ENCODE measurements at regions not wholly inside any gene's neighbourhood (a gene's known extent, or its start where the extent isn't known, plus 50 kb on each side); places are given as distances from the start of the nearest gene placed in this dataset.

DNA sequence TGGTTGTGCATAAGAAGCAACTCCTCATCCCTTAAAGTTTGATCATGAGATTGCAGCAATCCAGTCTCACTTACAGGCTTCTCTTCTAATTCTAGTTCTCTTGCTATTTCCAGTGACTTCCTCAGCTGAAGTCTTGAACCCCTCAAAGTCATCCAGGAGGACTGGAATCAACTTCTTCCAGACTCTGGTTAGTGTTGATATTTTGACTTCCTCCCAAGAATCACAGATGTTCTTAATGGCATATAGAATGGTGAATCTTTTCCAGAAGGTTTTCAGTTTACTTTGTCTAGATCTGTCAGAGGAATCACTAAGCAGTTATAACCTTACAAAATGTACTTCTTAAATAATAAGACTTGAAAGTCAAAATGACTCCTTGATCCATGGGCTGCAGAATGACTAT, 81.3 kb upstream of the UBL3 start:
- no peak for ATAC-seq
- H3K27me3 Mint-ChIP-seq (ENCODE audit: low read depth): peaks cover 7% of the 10 kb centered on the region
- POLR2A ChIA-PET: no interaction called here

More for the DNA sequence above, 81.3 kb upstream of the UBL3 start:
- H3K27ac Mint-ChIP-seq: no peak overlapping the region
- H3K9me3 Mint-ChIP-seq: peaks cover 16% of the 10 kb centered on the region
- DNase-seq (ENCODE audit: low spot score): no peak
- no peak overlapping the region for H3K4me3 Mint-ChIP-seq
- peaks cover 16% of the 10 kb centered on the region for H3K4me1 Mint-ChIP-seq
- TF ChIP-seq OVOL2 (CRISPR knock-in tag; IDR thresholded peaks at IDR 0.05; ENCODE audit: borderline replicate concordance) (no peak), ELF4 (CRISPR knock-in tag; IDR thresholded peaks at IDR 0.05; ENCODE audit: low read depth) (no peak), SMAD4 (CRISPR knock-in tag; IDR thresholded peaks at IDR 0.05) (no peak), HMGA2 (CRISPR knock-in tag; IDR thresholded peaks at IDR 0.05) (no peak), ZNF138 (CRISPR knock-in tag; conservative IDR thresholded peaks at IDR 0.05) (no peak), SMAD3 (CRISPR knock-in tag; IDR thresholded peaks at IDR 0.05; ENCODE audit: borderline replicate concordance) (no peak), RELA (CRISPR knock-in tag; IDR thresholded peaks at IDR 0.05; ENCODE audit: borderline replicate concordance) (no peak), FOXP1 (CRISPR knock-in tag; IDR thresholded peaks at IDR 0.05; ENCODE audit: borderline replicate concordance) (no peak)
- TF ChIP-seq, protein P1, sequence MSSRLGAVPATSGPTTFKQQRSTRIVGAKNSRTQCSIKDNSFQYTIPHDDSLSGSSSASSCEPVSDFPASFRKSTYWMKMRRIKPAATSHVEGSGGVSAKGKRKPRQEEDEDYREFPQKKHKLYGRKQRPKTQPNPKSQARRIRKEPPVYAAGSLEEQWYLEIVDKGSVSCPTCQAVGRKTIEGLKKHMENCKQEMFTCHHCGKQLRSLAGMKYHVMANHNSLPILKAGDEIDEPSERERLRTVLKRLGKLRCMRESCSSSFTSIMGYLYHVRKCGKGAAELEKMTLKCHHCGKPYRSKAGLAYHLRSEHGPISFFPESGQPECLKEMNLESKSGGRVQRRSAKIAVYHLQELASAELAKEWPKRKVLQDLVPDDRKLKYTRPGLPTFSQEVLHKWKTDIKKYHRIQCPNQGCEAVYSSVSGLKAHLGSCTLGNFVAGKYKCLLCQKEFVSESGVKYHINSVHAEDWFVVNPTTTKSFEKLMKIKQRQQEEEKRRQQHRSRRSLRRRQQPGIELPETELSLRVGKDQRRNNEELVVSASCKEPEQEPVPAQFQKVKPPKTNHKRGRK (CRISPR knock-in tag; IDR thresholded peaks at IDR 0.05; ENCODE audit: borderline replicate concordance): no peak
- TF ChIP-seq, protein P2, sequence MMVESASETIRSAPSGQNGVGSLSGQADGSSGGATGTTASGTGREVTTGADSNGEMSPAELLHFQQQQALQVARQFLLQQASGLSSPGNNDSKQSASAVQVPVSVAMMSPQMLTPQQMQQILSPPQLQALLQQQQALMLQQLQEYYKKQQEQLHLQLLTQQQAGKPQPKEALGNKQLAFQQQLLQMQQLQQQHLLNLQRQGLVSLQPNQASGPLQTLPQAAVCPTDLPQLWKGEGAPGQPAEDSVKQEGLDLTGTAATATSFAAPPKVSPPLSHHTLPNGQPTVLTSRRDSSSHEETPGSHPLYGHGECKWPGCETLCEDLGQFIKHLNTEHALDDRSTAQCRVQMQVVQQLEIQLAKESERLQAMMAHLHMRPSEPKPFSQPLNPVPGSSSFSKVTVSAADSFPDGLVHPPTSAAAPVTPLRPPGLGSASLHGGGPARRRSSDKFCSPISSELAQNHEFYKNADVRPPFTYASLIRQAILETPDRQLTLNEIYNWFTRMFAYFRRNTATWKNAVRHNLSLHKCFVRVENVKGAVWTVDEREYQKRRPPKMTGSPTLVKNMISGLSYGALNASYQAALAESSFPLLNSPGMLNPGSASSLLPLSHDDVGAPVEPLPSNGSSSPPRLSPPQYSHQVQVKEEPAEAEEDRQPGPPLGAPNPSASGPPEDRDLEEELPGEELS (CRISPR knock-in tag; IDR thresholded peaks at IDR 0.05): no peak
- TF ChIP-seq, protein P3, sequence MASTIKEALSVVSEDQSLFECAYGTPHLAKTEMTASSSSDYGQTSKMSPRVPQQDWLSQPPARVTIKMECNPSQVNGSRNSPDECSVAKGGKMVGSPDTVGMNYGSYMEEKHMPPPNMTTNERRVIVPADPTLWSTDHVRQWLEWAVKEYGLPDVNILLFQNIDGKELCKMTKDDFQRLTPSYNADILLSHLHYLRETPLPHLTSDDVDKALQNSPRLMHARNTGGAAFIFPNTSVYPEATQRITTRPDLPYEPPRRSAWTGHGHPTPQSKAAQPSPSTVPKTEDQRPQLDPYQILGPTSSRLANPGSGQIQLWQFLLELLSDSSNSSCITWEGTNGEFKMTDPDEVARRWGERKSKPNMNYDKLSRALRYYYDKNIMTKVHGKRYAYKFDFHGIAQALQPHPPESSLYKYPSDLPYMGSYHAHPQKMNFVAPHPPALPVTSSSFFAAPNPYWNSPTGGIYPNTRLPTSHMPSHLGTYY (CRISPR knock-in tag; IDR thresholded peaks at IDR 0.05): no peak
- TF ChIP-seq, protein P4, sequence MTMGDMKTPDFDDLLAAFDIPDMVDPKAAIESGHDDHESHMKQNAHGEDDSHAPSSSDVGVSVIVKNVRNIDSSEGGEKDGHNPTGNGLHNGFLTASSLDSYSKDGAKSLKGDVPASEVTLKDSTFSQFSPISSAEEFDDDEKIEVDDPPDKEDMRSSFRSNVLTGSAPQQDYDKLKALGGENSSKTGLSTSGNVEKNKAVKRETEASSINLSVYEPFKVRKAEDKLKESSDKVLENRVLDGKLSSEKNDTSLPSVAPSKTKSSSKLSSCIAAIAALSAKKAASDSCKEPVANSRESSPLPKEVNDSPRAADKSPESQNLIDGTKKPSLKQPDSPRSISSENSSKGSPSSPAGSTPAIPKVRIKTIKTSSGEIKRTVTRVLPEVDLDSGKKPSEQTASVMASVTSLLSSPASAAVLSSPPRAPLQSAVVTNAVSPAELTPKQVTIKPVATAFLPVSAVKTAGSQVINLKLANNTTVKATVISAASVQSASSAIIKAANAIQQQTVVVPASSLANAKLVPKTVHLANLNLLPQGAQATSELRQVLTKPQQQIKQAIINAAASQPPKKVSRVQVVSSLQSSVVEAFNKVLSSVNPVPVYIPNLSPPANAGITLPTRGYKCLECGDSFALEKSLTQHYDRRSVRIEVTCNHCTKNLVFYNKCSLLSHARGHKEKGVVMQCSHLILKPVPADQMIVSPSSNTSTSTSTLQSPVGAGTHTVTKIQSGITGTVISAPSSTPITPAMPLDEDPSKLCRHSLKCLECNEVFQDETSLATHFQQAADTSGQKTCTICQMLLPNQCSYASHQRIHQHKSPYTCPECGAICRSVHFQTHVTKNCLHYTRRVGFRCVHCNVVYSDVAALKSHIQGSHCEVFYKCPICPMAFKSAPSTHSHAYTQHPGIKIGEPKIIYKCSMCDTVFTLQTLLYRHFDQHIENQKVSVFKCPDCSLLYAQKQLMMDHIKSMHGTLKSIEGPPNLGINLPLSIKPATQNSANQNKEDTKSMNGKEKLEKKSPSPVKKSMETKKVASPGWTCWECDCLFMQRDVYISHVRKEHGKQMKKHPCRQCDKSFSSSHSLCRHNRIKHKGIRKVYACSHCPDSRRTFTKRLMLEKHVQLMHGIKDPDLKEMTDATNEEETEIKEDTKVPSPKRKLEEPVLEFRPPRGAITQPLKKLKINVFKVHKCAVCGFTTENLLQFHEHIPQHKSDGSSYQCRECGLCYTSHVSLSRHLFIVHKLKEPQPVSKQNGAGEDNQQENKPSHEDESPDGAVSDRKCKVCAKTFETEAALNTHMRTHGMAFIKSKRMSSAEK (CRISPR knock-in tag; IDR thresholded peaks at IDR 0.05; ENCODE audit: borderline replicate concordance): no peak
- TF ChIP-seq, protein P5, sequence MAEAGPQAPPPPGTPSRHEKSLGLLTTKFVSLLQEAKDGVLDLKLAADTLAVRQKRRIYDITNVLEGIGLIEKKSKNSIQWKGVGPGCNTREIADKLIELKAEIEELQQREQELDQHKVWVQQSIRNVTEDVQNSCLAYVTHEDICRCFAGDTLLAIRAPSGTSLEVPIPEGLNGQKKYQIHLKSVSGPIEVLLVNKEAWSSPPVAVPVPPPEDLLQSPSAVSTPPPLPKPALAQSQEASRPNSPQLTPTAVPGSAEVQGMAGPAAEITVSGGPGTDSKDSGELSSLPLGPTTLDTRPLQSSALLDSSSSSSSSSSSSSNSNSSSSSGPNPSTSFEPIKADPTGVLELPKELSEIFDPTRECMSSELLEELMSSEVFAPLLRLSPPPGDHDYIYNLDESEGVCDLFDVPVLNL (CRISPR knock-in tag; IDR thresholded peaks at IDR 0.05; ENCODE audit: borderline replicate concordance, low read depth): no peak
- no peaks in the 10 kb centered on the region for H3K36me3 Mint-ChIP-seq
- CTCF ChIA-PET: interaction anchor here (1.5 kb wide), 1 partner anchor 8 kb away, joined by 5 read pairs; no protein-coding TSS in a partner anchor
